ENCODE measurements at regions not wholly inside any gene's neighbourhood (a gene's known extent, or its start where the extent isn't known, plus 50 kb on each side); places are given as distances from the start of the nearest gene placed in this dataset.
A peak's percentile ranks its signal among the peaks of the same experiment; 100 is the strongest.

GRCh38 chr6:53410508-53411258, 61.9 kb upstream of the ELOVL5 start:
- POLR2A ChIA-PET: interaction anchor here (1.1 kb wide), 1 partner anchor 117 kb away, joined by 4 read pairs; no protein-coding TSS in a partner anchor
- H3K4me1 ChIP-seq (ENCODE audit: control extremely low read depth in 1 of 4, control insufficient read depth in 4 of 4, insufficient read depth in 4 of 4, low read length in 3 of 4): peaks cover 0 to 13% (median 0%) of the 10 kb centered on the region in 4 experiments
- 66% methylated on average over 7 of the region's 9 CpGs for WGBS (ENCODE audit: insufficient coverage)
- no peak overlapping the region for H3K4me3 ChIP-seq (ENCODE audit: control insufficient read depth in 1 of 7, extremely low read depth in 1 of 7, insufficient read depth in 4 of 7, low read depth in 2 of 7, low read length in 6 of 7)
- H3K36me3 ChIP-seq (ENCODE audit: control insufficient read depth in 4 of 4, insufficient read depth in 4 of 4, low read length in 3 of 4): no peaks in the 10 kb centered on the region
- no peaks in the 10 kb centered on the region for H3K9me3 ChIP-seq (ENCODE audit: control extremely low read depth in 1 of 5, control insufficient read depth in 4 of 5, insufficient read depth in 2 of 5, low read depth in 1 of 5, low read length in 4 of 5)
- DNase-seq: peak; percentile 46 to 70 (median 70)
- CTCF ChIA-PET: interaction anchor here (0.8 to 2.5 kb wide), 18 partner anchors 16 to 249 kb away, joined by 3 to 7 read pairs (median 3); no protein-coding TSS in a partner anchor
- no peak overlapping the region for H3K27ac ChIP-seq (ENCODE audit: insufficient read depth in 1 of 2, low read depth in 1 of 2, low read length in 2 of 2, poor library complexity in 1 of 2, severe bottlenecking in 2 of 2)
- H3K27me3 ChIP-seq (replicated peaks in 2 of 5; ENCODE audit: control insufficient read depth in 4 of 5, insufficient read depth in 5 of 5, low read length in 4 of 5): no peaks in the 10 kb centered on the region

GRCh38 chr6:53408826-53409225, 60.1 kb upstream of the ELOVL5 start:
- H3K4me3 ChIP-seq (ENCODE audit: control insufficient read depth in 1 of 7, extremely low read depth in 1 of 7, insufficient read depth in 4 of 7, low read depth in 2 of 7, low read length in 6 of 7): no peak overlapping the region
- ChIA-PET CTCF (interaction anchor here (1.5 kb wide), 1 partner anchor 31 kb away, joined by 5 read pairs; no protein-coding TSS in a partner anchor), POLR2A (no interaction called here)
- peaks cover 0 to 13% (median 0%) of the 10 kb centered on the region in 4 experiments for H3K4me1 ChIP-seq (ENCODE audit: control extremely low read depth in 1 of 4, control insufficient read depth in 4 of 4, insufficient read depth in 4 of 4, low read length in 3 of 4)
- H3K36me3 ChIP-seq (ENCODE audit: control insufficient read depth in 4 of 4, insufficient read depth in 4 of 4, low read length in 3 of 4): no peaks in the 10 kb centered on the region
- no peaks in the 10 kb centered on the region for H3K27me3 ChIP-seq (replicated peaks in 2 of 5; ENCODE audit: control insufficient read depth in 4 of 5, insufficient read depth in 5 of 5, low read length in 4 of 5)
- H3K9me3 ChIP-seq (ENCODE audit: control extremely low read depth in 1 of 5, control insufficient read depth in 4 of 5, insufficient read depth in 2 of 5, low read depth in 1 of 5, low read length in 4 of 5): no peaks in the 10 kb centered on the region
- no peak overlapping the region for H3K27ac ChIP-seq (ENCODE audit: insufficient read depth in 1 of 2, low read depth in 1 of 2, low read length in 2 of 2, poor library complexity in 1 of 2, severe bottlenecking in 2 of 2)
- DNase-seq: no peak

- no peak overlapping the region for H3K4me3 ChIP-seq (ENCODE audit: control insufficient read depth in 1 of 7, extremely low read depth in 1 of 7, insufficient read depth in 4 of 7, low read depth in 2 of 7, low read length in 6 of 7)
- no peak for DNase-seq
Observed at GRCh38 chr6:53399027-53399344, 50.2 kb upstream of the ELOVL5 start.

GRCh38 chr6:53398247-53399026, 49.7 kb upstream of the ELOVL5 start:
- no peaks in the 10 kb centered on the region for H3K27me3 ChIP-seq (replicated peaks in 2 of 5; ENCODE audit: control insufficient read depth in 4 of 5, insufficient read depth in 5 of 5, low read length in 4 of 5)
- ChIA-PET CTCF (interaction anchor here (1.5 to 1.9 kb wide), 2 partner anchors 13 to 227 kb away, joined by 3 to 4 read pairs; no protein-coding TSS in a partner anchor), POLR2A (no interaction called here)
- no peak overlapping the region for H3K4me3 ChIP-seq (ENCODE audit: control insufficient read depth in 1 of 7, extremely low read depth in 1 of 7, insufficient read depth in 4 of 7, low read depth in 2 of 7, low read length in 6 of 7)
- no peaks in the 10 kb centered on the region for H3K36me3 ChIP-seq (ENCODE audit: control insufficient read depth in 4 of 4, insufficient read depth in 4 of 4, low read length in 3 of 4)
- no peak overlapping the region for H3K27ac ChIP-seq (ENCODE audit: insufficient read depth in 1 of 2, low read depth in 1 of 2, low read length in 2 of 2, poor library complexity in 1 of 2, severe bottlenecking in 2 of 2)
- no peaks in the 10 kb centered on the region for H3K4me1 ChIP-seq (ENCODE audit: control extremely low read depth in 1 of 4, control insufficient read depth in 4 of 4, insufficient read depth in 4 of 4, low read length in 3 of 4)
- no peaks in the 10 kb centered on the region for H3K9me3 ChIP-seq (ENCODE audit: control extremely low read depth in 1 of 5, control insufficient read depth in 4 of 5, insufficient read depth in 2 of 5, low read depth in 1 of 5, low read length in 4 of 5)
- no peak for DNase-seq
- WGBS (ENCODE audit: insufficient coverage): 100% methylated on average over 1 of the region's 5 CpGs

More at GRCh38 chr6:53399027-53399344, 50.2 kb upstream of the ELOVL5 start:
- ChIA-PET CTCF (interaction anchor here (1.5 to 1.9 kb wide), 2 partner anchors 13 to 228 kb away, joined by 3 to 4 read pairs; no protein-coding TSS in a partner anchor), POLR2A (no interaction called here)
- Histone ChIP-seq H3K36me3 (ENCODE audit: control insufficient read depth in 4 of 4, insufficient read depth in 4 of 4, low read length in 3 of 4) (no peaks in the 10 kb centered on the region), H3K27ac (ENCODE audit: insufficient read depth in 1 of 2, low read depth in 1 of 2, low read length in 2 of 2, poor library complexity in 1 of 2, severe bottlenecking in 2 of 2) (no peak overlapping the region), H3K4me1 (ENCODE audit: control extremely low read depth in 1 of 4, control insufficient read depth in 4 of 4, insufficient read depth in 4 of 4, low read length in 3 of 4) (no peaks in the 10 kb centered on the region), H3K27me3 (replicated peaks in 2 of 5; ENCODE audit: control insufficient read depth in 4 of 5, insufficient read depth in 5 of 5, low read length in 4 of 5) (no peaks in the 10 kb centered on the region), H3K9me3 (ENCODE audit: control extremely low read depth in 1 of 5, control insufficient read depth in 4 of 5, insufficient read depth in 2 of 5, low read depth in 1 of 5, low read length in 4 of 5) (no peaks in the 10 kb centered on the region)

All from common myeloid progenitor, CD34-positive (primary cell).